GM12873 (cell line): ENCODE measurements at regions not wholly inside any gene's neighbourhood (a gene's known extent, or its start where the extent isn't known, plus 50 kb on each side); places are given as distances from the start of the nearest gene placed in this dataset.
A peak's percentile ranks its signal among the peaks of the same experiment; 100 is the strongest.

Experiments used
- CTCF ChIP-seq: IDR thresholded peaks from 2 replicates; pipeline ENCODE4 v1.5.1; 2012; ENCODE audit warnings: low read depth, mild to moderate bottlenecking, moderate library complexity, low read length, control low read depth; ENCODE audit not compliant: insufficient read depth; ENCODE audit errors: missing control alignments

- no peak for TF ChIP-seq CTCF
Measured at GRCh38 chr1:101465941-101466340, 229.1 kb downstream of the S1PR1 start.

GRCh38 chr1:101474039-101474665 is 237.3 kb downstream of the S1PR1 start:
- peak; percentile 74 for TF ChIP-seq CTCF

GRCh38 chr1:101476541-101476940 is 239.7 kb downstream of the S1PR1 start:
- TF ChIP-seq CTCF: no peak

GRCh38 chr1:101479945-101480344 is 243.1 kb downstream of the S1PR1 start:
- no peak for TF ChIP-seq CTCF

- TF ChIP-seq CTCF: no peak
Measured at GRCh38 chr1:101482306-101482705, 245.5 kb downstream of the S1PR1 start.

GRCh38 chr1:101483982-101484688 is 247.3 kb downstream of the S1PR1 start:
- TF ChIP-seq CTCF: no peak

GRCh38 chr1:101484689-101485338 is 248.0 kb downstream of the S1PR1 start:
- no peak for TF ChIP-seq CTCF
